Nephron progenitor cell (in vitro differentiated cells): ENCODE measurements at regions not wholly inside any gene's neighbourhood (a gene's known extent, or its start where the extent isn't known, plus 50 kb on each side); places are given as distances from the start of the nearest gene placed in this dataset.
A peak's percentile ranks its signal among the peaks of the same experiment; 100 is the strongest.

ENCODE experiments used
- DNase-seq: peaks from one replicate; pipeline ENCODE4 v3.0.0; 2021
- H3K27ac Mint-ChIP-seq: 2 replicates; pipeline ENCODE4 v1.8.0; 2021; ENCODE audit warnings: mild to moderate bottlenecking, moderate library complexity, mixed read lengths
- H3K27me3 Mint-ChIP-seq: 2 replicates; pipeline ENCODE4 v1.8.0; 2021; ENCODE audit warnings: mild to moderate bottlenecking, low read depth, mixed read lengths; ENCODE audit not compliant: poor library complexity
- H3K36me3 Mint-ChIP-seq: 2 replicates; pipeline ENCODE4 v1.8.0; 2021; ENCODE audit warnings: low read depth, mixed read lengths
- H3K4me1 Mint-ChIP-seq: 2 replicates; pipeline ENCODE4 v1.8.0; 2021; ENCODE audit warnings: mixed read lengths
- H3K4me3 Mint-ChIP-seq: 2 replicates; pipeline ENCODE4 v1.8.0; 2021; ENCODE audit warnings: mild to moderate bottlenecking, moderate library complexity, mixed read lengths
- H3K9me3 Mint-ChIP-seq: 2 replicates; pipeline ENCODE4 v1.8.0; 2021; ENCODE audit warnings: mild to moderate bottlenecking, moderate library complexity, mixed read lengths
- TF ChIP-seq, protein P1 (sequence below): fragments of 200-600 bp; sonication (generic); IDR thresholded peaks from 2 replicates; pipeline ENCODE4 v1.5.0; 2021; ENCODE audit warnings: antibody characterized with exemption

DNA sequence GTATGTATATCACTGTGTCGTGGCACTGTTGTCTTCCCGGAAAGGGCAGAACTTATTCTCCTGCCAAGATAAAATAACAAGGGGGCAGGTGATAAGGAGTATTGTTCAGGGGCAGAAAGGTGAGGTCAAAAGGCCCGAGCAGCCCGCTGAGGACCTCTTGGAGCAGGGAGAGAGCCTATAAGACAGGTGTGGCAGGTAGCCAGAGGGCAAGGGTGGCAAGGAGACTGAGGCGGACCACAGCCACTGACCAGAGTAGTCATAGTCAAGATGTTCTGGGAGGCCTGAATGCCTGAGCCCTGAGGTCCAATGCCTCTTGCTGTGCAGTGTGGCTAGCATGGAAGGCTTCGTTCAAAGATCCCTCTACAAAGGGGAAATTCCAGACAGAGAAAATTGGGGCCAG, 172.3 kb upstream of the CHRNA7 start:
- Mint-ChIP-seq H3K4me1 (no peaks in the 10 kb centered on the region), H3K9me3 (peaks cover 22% of the 10 kb centered on the region), H3K4me3 (no peak overlapping the region), H3K27ac (no peak overlapping the region), H3K36me3 (peaks cover 10% of the 10 kb centered on the region), H3K27me3 (peaks cover 3% of the 10 kb centered on the region)
- TF ChIP-seq, protein P1, sequence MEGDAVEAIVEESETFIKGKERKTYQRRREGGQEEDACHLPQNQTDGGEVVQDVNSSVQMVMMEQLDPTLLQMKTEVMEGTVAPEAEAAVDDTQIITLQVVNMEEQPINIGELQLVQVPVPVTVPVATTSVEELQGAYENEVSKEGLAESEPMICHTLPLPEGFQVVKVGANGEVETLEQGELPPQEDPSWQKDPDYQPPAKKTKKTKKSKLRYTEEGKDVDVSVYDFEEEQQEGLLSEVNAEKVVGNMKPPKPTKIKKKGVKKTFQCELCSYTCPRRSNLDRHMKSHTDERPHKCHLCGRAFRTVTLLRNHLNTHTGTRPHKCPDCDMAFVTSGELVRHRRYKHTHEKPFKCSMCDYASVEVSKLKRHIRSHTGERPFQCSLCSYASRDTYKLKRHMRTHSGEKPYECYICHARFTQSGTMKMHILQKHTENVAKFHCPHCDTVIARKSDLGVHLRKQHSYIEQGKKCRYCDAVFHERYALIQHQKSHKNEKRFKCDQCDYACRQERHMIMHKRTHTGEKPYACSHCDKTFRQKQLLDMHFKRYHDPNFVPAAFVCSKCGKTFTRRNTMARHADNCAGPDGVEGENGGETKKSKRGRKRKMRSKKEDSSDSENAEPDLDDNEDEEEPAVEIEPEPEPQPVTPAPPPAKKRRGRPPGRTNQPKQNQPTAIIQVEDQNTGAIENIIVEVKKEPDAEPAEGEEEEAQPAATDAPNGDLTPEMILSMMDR = no peak
- no peak for DNase-seq

DNA sequence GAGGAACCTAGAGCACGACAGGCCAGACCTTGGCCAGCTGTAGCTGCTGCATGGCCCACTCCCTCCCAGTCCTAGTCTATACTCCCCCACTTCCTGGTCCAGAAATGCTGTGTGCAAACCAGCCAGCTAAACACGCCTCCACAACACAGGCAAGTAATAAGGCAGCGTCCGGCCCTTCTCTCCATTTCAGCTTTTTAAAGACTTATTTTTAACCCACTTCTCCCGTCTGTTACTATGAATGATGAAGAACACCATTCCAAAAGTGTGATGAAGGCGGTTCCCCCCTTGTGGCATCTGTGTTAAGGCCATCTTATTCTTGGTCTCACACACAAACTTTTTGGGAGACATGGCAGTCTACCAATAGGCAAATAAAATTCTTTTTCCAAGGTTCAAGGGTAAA, 164.1 kb upstream of the CHRNA7 start:
- TF ChIP-seq, protein P1 = no peak
- H3K36me3 Mint-ChIP-seq = peaks cover 26% of the 10 kb centered on the region
- H3K4me1 Mint-ChIP-seq = peaks cover 21% of the 10 kb centered on the region
- no peak overlapping the region for H3K27ac Mint-ChIP-seq
- no peak overlapping the region for H3K4me3 Mint-ChIP-seq
- peaks cover 14% of the 10 kb centered on the region for H3K27me3 Mint-ChIP-seq
- no peak for DNase-seq
- peaks cover 17% of the 10 kb centered on the region for H3K9me3 Mint-ChIP-seq

DNA sequence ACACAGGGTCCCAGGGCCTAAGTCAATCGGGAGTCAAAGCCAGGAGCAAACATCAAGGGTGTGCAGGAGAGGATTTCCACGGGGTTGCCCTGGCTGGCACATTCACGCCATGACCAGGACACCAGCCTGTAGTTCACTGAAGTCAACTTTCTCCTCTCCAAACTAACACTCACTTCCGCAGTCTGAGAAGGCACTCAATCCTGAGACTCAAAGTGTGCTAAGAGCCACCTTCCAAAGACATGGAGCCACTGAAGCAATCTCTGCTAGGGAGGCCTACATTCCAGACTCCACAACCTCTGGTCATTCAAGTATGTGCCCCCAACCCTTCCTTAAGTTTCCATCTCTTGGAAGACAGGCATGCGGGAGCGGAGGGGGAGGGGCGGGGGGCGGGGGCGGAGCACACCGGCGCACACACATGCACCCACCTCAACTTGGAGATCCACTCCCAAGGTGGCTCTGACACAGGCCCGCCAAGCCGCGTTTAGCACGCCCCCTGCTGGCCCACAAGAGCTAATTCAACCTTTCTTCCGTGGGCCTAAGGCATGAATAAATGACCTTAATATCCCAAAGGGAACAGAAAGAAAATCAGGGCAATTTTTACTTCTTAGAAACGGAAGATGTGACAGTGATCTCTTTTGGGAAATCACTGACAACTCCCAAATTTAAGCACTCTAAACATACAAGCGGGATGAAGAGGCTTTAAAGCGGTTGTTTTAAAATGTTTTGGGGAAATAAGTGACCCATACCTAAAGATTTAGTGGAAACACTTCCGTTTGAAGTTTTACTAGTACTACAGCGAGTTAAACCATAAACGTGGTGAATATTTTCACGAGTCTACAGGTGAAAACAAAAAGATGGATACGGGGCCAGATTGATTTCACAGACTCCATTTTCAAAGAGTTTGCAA, 162.5 kb upstream of the CHRNA7 start:
- Mint-ChIP-seq H3K36me3 (peaks cover 18% of the 10 kb centered on the region), H3K27me3 (peaks cover 14% of the 10 kb centered on the region), H3K27ac (no peak overlapping the region), H3K4me3 (peak overlapping the region; percentile 41), H3K9me3 (peaks cover 12% of the 10 kb centered on the region), H3K4me1 (peaks cover 22% of the 10 kb centered on the region)
- DNase-seq = peak; percentile 79
- TF ChIP-seq, protein P1 = peak; percentile 88

DNA sequence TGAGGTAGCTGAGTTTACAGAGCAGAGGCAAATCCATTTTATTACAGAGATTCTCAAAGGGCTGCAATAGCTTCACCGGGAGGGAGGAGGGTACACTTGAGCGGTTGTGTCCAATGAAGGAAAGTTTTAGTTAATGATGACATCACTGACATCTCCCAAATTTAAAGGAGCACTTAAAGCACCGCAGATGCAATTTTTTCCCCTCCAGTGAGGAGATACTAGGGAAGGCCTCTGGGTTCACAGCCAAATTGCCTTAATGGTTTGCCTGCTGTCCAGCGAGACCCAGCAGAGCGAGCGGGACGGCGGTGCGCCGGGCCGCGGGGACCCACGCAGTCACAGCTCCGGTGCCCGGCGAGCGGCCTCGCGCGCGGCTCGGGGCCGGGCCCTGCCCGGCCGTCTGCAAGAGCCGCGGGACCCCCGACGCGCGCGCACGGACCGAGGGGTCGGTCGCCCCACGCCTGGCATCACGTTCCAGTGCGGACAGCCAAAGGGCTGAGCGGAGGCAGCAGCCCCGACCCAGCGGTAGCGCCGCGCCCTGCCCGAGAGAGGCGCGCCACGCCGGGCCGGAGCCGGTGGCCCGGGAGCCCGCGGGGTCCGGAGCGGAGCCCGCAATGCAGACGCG, 160.5 kb upstream of the CHRNA7 start:
- TF ChIP-seq, protein P1 = no peak
- Mint-ChIP-seq H3K27me3 (peaks cover 14% of the 10 kb centered on the region), H3K4me1 (peaks cover 22% of the 10 kb centered on the region), H3K4me3 (peak overlapping the region; percentile 87), H3K9me3 (peaks cover under 1% of the 10 kb centered on the region), H3K27ac (no peak overlapping the region), H3K36me3 (peaks cover under 1% of the 10 kb centered on the region)
- DNase-seq = peak; percentile 54

DNA sequence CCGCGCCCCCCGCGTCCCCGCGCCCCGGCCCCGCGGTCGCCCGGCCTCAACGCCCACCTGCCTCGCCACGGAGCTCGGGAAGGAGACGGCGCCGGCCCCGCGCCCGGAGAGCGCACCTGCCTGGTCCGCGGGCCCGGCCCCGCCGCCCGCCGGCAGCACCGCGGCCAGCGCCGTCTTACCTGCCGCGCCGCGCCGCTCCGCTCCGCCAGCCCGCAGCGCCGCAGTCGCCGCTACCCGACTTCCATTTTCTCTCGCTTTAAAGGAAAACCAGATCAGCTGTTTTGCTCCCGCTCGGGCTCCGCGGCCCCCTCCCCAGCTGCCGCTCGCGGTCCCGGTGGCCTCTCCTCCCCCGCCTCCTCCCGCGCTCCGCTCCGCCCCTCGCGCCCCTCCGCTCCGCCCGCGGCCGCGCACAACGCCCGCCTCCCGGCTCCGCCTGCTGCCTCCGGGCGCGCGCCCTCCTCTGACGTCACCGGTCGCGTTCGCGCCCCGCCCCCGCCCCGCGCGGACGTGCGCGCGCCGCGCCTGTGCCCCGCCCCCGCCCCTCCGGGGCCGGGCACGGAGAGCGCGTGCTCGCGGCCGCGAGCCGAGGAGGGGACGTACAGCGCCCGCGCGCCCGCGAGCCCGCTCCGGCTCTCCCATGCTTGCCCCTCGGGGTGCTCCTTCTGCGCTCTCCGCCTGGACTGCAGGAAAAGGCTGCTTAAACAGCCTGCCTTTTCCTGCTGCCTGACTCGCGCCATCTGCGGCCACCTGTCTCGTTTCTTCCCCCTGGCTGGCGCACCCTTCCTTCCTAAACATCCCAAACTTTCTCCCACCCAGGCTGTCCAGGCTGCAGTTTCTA, 159.8 kb upstream of the CHRNA7 start, which contains the start of gene OTUD7A:
OTUD7A (minus strand) TSS at position 346 of the 838 bp plus-strand sequence.
- Mint-ChIP-seq H3K36me3 (no peaks in the 10 kb centered on the region), H3K4me3 (peak within 1 kb of the TSS; percentile 89), H3K4me1 (peaks cover 22% of the 10 kb centered on the region), H3K9me3 (no peaks in the 10 kb centered on the region), H3K27me3 (peaks cover 14% of the 10 kb centered on the region), H3K27ac (peak within 1 kb of the TSS; percentile 57)
- TF ChIP-seq, protein P1 = no peak
- DNase-seq = peak; percentile 94
